Uterus (tissue), 2 donors: ENCODE measurements at regions not wholly inside any gene's neighbourhood (a gene's known extent, or its start where the extent isn't known, plus 50 kb on each side); places are given as distances from the start of the nearest gene placed in this dataset.

ENCODE experiments used
- CTCF ChIP-seq, 4 experiments: fragments of 200-600 bp in 2 of 4; fragments of 450-650 bp in 2 of 4; sonication (generic) in 2 of 4; IDR thresholded peaks; one replicate each; pipeline ENCODE4 v1.5.1; 2016 to 2019; ENCODE audit warnings: antibody characterized with exemption in 4 of 4, mild to moderate bottlenecking in 2 of 4, moderate library complexity in 1 of 4
- POLR2A ChIP-seq, 2 donors: fragments of 450-650 bp; IDR thresholded peaks; one replicate each; pipeline ENCODE4 v1.6.1; 2016; ENCODE audit warnings: antibody characterized with exemption in 2 of 2, mild to moderate bottlenecking in 1 of 2, moderate library complexity in 1 of 2

GRCh38 chr7:39890411-39890810 is 59.6 kb upstream of the CDK13 start:
- TF ChIP-seq CTCF (IDR thresholded peaks at IDR 0.05) (no peak), POLR2A (IDR thresholded peaks at IDR 0.05) (no peak)
